ENCODE measurements at regions not wholly inside any gene's neighbourhood (a gene's known extent, or its start where the extent isn't known, plus 50 kb on each side); places are given as distances from the start of the nearest gene placed in this dataset.

DNA sequence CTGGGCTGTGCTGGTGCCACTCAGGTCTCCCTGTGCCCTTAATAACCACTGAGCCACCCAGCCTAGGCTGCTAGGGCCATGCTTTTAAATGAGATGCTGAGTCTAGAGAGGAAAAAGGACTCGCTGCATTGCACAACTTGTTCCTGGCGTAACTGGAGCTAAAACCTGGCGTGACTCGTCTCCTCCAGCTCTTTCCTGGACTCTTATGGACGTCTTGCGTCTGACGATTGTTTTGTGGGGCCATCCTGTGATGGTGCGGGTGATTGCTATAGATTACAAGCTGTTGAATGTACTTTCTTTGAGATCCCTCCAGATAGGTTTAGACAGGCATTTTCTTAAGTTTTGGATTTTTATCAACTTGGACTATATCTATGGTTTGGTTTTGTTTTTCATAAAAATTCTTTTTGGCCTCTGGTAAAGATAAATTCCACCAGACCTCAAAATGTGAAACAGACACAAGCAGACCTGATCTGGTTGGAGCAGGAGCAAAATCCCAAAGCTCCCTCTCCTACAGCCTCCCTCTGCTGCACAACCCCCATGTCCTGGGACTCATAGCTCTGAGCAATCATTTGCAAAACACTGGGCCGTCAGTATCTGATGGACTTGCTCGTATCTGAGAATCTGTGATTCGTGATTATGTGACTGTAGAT, 230.3 kb downstream of the ARHGAP12 start:
- no peak overlapping the region for H3K4me3 ChIP-seq (replicated peaks; ENCODE audit: insufficient read depth, low read length)

GRCh38 chr10:31697271-31698180, 231.1 kb downstream of the ARHGAP12 start:
- TF ChIP-seq POLR2AphosphoS5 (IDR thresholded peaks at IDR 0.05; ENCODE audit: low read depth) (no peak), GABPA (IDR thresholded peaks at IDR 0.05; ENCODE audit: low read depth) (no peak), REST (IDR thresholded peaks at IDR 0.05; ENCODE audit: insufficient replicate concordance, low read depth) (no peak), SPI1 (IDR thresholded peaks at IDR 0.05; ENCODE audit: borderline replicate concordance, low read depth) (no peak)
- TF ChIP-seq, protein P1, sequence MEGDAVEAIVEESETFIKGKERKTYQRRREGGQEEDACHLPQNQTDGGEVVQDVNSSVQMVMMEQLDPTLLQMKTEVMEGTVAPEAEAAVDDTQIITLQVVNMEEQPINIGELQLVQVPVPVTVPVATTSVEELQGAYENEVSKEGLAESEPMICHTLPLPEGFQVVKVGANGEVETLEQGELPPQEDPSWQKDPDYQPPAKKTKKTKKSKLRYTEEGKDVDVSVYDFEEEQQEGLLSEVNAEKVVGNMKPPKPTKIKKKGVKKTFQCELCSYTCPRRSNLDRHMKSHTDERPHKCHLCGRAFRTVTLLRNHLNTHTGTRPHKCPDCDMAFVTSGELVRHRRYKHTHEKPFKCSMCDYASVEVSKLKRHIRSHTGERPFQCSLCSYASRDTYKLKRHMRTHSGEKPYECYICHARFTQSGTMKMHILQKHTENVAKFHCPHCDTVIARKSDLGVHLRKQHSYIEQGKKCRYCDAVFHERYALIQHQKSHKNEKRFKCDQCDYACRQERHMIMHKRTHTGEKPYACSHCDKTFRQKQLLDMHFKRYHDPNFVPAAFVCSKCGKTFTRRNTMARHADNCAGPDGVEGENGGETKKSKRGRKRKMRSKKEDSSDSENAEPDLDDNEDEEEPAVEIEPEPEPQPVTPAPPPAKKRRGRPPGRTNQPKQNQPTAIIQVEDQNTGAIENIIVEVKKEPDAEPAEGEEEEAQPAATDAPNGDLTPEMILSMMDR (IDR thresholded peaks at IDR 0.05; ENCODE audit: insufficient read depth, low read length) = no peak
- no peaks in the 10 kb centered on the region for H3K27me3 ChIP-seq (ENCODE audit: insufficient read depth, poor library complexity, severe bottlenecking)
- DNase-seq (ENCODE audit: low read depth in 1 of 2, low spot score in 1 of 2) = no peak
- H3K27ac ChIP-seq (replicated peaks) = no peak overlapping the region
- no peak overlapping the region for H3K4me3 ChIP-seq (replicated peaks; ENCODE audit: insufficient read depth, low read length)

More for the DNA sequence above, 230.3 kb downstream of the ARHGAP12 start:
- no peak for DNase-seq (ENCODE audit: low read depth in 1 of 2, low spot score in 1 of 2)
- TF ChIP-seq, protein P1 (IDR thresholded peaks at IDR 0.05; ENCODE audit: insufficient read depth, low read length) = no peak
- no peak for TF ChIP-seq REST (IDR thresholded peaks at IDR 0.05; ENCODE audit: insufficient replicate concordance, low read depth)
- no peak overlapping the region for H3K27ac ChIP-seq (replicated peaks)
- no peaks in the 10 kb centered on the region for H3K27me3 ChIP-seq (ENCODE audit: insufficient read depth, poor library complexity, severe bottlenecking)

DNA sequence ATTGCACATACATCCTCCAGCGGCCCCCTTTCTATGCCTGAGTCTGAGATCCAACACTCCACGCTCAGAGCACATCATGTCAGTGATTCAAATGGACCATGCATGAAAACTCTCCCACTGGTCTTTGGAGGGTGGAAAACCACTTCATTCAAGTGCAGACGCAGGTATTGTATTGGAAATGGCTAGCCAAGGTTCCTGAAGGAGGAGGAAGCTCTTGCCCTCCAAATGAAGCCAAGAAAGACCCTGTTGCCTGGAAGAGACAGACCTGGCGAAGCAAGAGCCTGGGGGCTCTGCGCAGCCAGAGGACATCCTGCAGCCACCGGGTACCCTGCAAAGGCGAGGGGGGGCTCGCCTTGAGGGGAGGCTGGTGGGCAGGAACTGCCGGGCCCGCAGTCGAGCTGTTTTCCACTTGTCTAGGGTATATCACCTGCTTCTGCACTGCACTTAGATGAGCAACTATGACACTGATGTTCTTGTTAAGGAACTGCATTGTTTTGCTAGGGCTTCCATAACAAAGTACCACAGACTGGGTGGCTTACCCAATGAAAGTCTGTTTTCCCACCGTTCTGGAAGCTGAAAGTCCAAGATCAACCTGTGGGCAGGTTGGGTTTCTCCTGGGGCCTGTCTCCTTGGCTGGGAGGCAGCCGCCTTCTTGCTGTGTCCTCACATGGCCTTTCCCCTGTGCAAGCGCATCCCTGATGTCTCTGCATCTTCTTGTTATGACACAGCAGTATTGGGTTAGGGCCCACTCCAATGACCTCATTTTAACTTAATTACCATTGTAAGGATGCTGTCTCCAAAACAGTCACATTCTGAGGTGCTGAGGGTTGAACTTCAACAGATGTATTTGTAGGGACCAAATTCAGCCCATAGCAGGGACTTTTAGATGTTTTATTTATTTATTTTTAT, 233.4 kb downstream of the ARHGAP12 start:
- no peaks in the 10 kb centered on the region for H3K27me3 ChIP-seq (ENCODE audit: insufficient read depth, poor library complexity, severe bottlenecking)
- TF ChIP-seq REST (IDR thresholded peaks at IDR 0.05; ENCODE audit: insufficient replicate concordance, low read depth) = no peak
- no peak for TF ChIP-seq POLR2AphosphoS5 (IDR thresholded peaks at IDR 0.05; ENCODE audit: low read depth)
- TF ChIP-seq GABPA (IDR thresholded peaks at IDR 0.05; ENCODE audit: low read depth) = no peak
- TF ChIP-seq SPI1 (IDR thresholded peaks at IDR 0.05; ENCODE audit: borderline replicate concordance, low read depth) = no peak
- TF ChIP-seq, protein P1 (IDR thresholded peaks at IDR 0.05; ENCODE audit: insufficient read depth, low read length) = no peak
- DNase-seq (ENCODE audit: low read depth in 1 of 2, low spot score in 1 of 2) = no peak
- no peak overlapping the region for H3K27ac ChIP-seq (replicated peaks)
- no peak overlapping the region for H3K4me3 ChIP-seq (replicated peaks; ENCODE audit: insufficient read depth, low read length)

All from HL-60 (cell line).